ENCODE measurements at regions not wholly inside any gene's neighbourhood (a gene's known extent, or its start where the extent isn't known, plus 50 kb on each side); places are given as distances from the start of the nearest gene placed in this dataset.

GRCh38 chr2:157206916-157207315, 50.6 kb upstream of the GALNT5 start:
- H3K4me3 ChIP-seq (ENCODE audit: low read depth, low read length): no peak overlapping the region
- TF ChIP-seq, protein P1, sequence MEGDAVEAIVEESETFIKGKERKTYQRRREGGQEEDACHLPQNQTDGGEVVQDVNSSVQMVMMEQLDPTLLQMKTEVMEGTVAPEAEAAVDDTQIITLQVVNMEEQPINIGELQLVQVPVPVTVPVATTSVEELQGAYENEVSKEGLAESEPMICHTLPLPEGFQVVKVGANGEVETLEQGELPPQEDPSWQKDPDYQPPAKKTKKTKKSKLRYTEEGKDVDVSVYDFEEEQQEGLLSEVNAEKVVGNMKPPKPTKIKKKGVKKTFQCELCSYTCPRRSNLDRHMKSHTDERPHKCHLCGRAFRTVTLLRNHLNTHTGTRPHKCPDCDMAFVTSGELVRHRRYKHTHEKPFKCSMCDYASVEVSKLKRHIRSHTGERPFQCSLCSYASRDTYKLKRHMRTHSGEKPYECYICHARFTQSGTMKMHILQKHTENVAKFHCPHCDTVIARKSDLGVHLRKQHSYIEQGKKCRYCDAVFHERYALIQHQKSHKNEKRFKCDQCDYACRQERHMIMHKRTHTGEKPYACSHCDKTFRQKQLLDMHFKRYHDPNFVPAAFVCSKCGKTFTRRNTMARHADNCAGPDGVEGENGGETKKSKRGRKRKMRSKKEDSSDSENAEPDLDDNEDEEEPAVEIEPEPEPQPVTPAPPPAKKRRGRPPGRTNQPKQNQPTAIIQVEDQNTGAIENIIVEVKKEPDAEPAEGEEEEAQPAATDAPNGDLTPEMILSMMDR (IDR thresholded peaks at IDR 0.05; ENCODE audit: insufficient read depth, low read depth, low read length, missing control alignments): no peak
- DNase-seq (ENCODE audit: low read depth): no peak

Measured in GM12865 (cell line).